SK-N-MC (cell line): ENCODE measurements at regions not wholly inside any gene's neighbourhood (a gene's known extent, or its start where the extent isn't known, plus 50 kb on each side); places are given as distances from the start of the nearest gene placed in this dataset.

Experiments
- EZH2 ChIP-seq: fragments of 200-600 bp; sonication (generic); IDR thresholded peaks from one replicate; pipeline ENCODE4 v1.6.1; 2017; ENCODE audit warnings: antibody characterized with exemption
- FOXP2 ChIP-seq: optimal IDR thresholded peaks from 2 replicates; pipeline ENCODE3; 2011; ENCODE audit warnings: mild to moderate bottlenecking, moderate library complexity; ENCODE audit not compliant: insufficient read depth; ENCODE audit errors: extremely low read length, control extremely low read depth
- POLR2AphosphoS5 ChIP-seq: IDR thresholded peaks from 2 replicates; pipeline ENCODE4 v1.6.1; 2012; ENCODE audit warnings: mild to moderate bottlenecking, low read depth, low read length, borderline replicate concordance

DNA sequence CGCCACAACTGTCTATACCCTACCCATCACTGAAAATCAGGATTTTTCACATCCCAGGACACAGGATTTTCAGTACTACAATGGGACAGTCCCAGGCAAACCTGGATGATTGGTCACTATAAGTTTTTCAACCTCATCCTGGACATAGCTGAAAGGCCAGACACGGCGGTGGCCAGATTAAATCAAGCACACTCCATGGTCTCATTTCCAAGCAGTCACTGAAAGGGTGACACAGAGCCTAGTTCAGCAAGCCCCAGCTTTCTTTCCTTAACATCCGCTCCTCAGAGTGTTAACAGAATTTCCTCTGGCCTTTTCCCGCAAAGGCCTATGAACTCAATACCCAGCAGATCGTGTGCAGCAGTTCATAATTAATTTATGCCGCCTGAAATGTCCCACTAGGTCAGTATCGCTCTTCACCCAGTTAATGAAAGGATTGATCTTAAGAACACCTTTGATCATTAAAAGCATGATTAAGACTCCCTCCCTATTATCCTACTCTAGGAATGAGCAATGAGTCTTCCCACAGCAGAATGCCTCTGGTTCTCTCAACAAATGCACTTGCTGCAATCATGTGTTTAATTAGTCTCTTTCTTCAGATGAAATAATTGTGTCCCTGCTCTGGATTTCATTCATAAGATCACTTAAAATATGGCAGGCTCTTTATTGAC is 104.0 kb upstream of the NANOS1 start:
- TF ChIP-seq POLR2AphosphoS5, result no peak
- TF ChIP-seq EZH2, result no peak
- no peak for TF ChIP-seq FOXP2
